ENCODE measurements at regions not wholly inside any gene's neighbourhood (a gene's known extent, or its start where the extent isn't known, plus 50 kb on each side); places are given as distances from the start of the nearest gene placed in this dataset.

- peaks cover 22 to 53% (median 44%) of the 10 kb centered on the region in 4 experiments for H3K4me1 ChIP-seq (ENCODE audit: control extremely low read depth in 1 of 4, control insufficient read depth in 4 of 4, insufficient read depth in 4 of 4, low read length in 3 of 4)
- H3K27ac ChIP-seq (ENCODE audit: insufficient read depth in 1 of 2, low read depth in 1 of 2, low read length in 2 of 2, poor library complexity in 1 of 2, severe bottlenecking in 2 of 2): peak overlapping the region in 1 of 2 experiments; percentile 80
- ChIA-PET POLR2A (no interaction called here), CTCF (interaction anchor here (1.0 to 13.3 kb wide), 2 partner anchors 15 to 25 kb away, joined by 3 to 183 read pairs; no protein-coding TSS in a partner anchor)
- no peaks in the 10 kb centered on the region for H3K36me3 ChIP-seq (ENCODE audit: control insufficient read depth in 4 of 4, insufficient read depth in 4 of 4, low read length in 3 of 4)
- H3K9me3 ChIP-seq (ENCODE audit: control extremely low read depth in 1 of 5, control insufficient read depth in 4 of 5, insufficient read depth in 2 of 5, low read depth in 1 of 5, low read length in 4 of 5): no peaks in the 10 kb centered on the region
- no peak overlapping the region for H3K4me3 ChIP-seq (ENCODE audit: control insufficient read depth in 1 of 7, extremely low read depth in 1 of 7, insufficient read depth in 4 of 7, low read depth in 2 of 7, low read length in 6 of 7)
- WGBS (ENCODE audit: insufficient coverage): 87% methylated on average over 6 of the region's 7 CpGs
- H3K27me3 ChIP-seq (replicated peaks in 2 of 5; ENCODE audit: control insufficient read depth in 4 of 5, insufficient read depth in 5 of 5, low read length in 4 of 5): no peaks in the 10 kb centered on the region
- peak in 2 of 3 donors; percentile 47 to 62 for DNase-seq
These were observed 67.9 kb upstream of the WDR1 start for GRCh38 chr4:10184501-10184938.

- no peaks in the 10 kb centered on the region for H3K27me3 ChIP-seq (replicated peaks in 2 of 5; ENCODE audit: control insufficient read depth in 4 of 5, insufficient read depth in 5 of 5, low read length in 4 of 5)
- ChIA-PET POLR2A (no interaction called here), CTCF (interaction anchor here (1.0 to 13.3 kb wide), 2 partner anchors 15 to 25 kb away, joined by 3 to 183 read pairs; no protein-coding TSS in a partner anchor)
- DNase-seq: peak in 2 of 3 donors; percentile 16 to 40
- H3K4me1 ChIP-seq (ENCODE audit: control extremely low read depth in 1 of 4, control insufficient read depth in 4 of 4, insufficient read depth in 4 of 4, low read length in 3 of 4): peaks cover 23 to 58% (median 45%) of the 10 kb centered on the region in 4 experiments
- H3K4me3 ChIP-seq (ENCODE audit: control insufficient read depth in 1 of 7, extremely low read depth in 1 of 7, insufficient read depth in 4 of 7, low read depth in 2 of 7, low read length in 6 of 7): no peak overlapping the region
- H3K9me3 ChIP-seq (ENCODE audit: control extremely low read depth in 1 of 5, control insufficient read depth in 4 of 5, insufficient read depth in 2 of 5, low read depth in 1 of 5, low read length in 4 of 5): no peaks in the 10 kb centered on the region
- H3K27ac ChIP-seq (ENCODE audit: insufficient read depth in 1 of 2, low read depth in 1 of 2, low read length in 2 of 2, poor library complexity in 1 of 2, severe bottlenecking in 2 of 2): peak overlapping the region in 1 of 2 experiments; percentile 80
- H3K36me3 ChIP-seq (ENCODE audit: control insufficient read depth in 4 of 4, insufficient read depth in 4 of 4, low read length in 3 of 4): no peaks in the 10 kb centered on the region
- WGBS (ENCODE audit: insufficient coverage): 11% methylated on average over 1 of the region's 5 CpGs
These were observed 67.4 kb upstream of the WDR1 start for GRCh38 chr4:10184041-10184440.

- WGBS (ENCODE audit: insufficient coverage): no CpG with 5 or more reads among the region's 1 CpG
- H3K9me3 ChIP-seq (ENCODE audit: control extremely low read depth in 1 of 5, control insufficient read depth in 4 of 5, insufficient read depth in 2 of 5, low read depth in 1 of 5, low read length in 4 of 5): no peaks in the 10 kb centered on the region
- H3K4me3 ChIP-seq (ENCODE audit: control insufficient read depth in 1 of 7, extremely low read depth in 1 of 7, insufficient read depth in 4 of 7, low read depth in 2 of 7, low read length in 6 of 7): no peak overlapping the region
- CTCF ChIA-PET: interaction anchor here (1.0 to 13.3 kb wide), 2 partner anchors 14 to 24 kb away, joined by 3 to 183 read pairs; no protein-coding TSS in a partner anchor
- H3K36me3 ChIP-seq (ENCODE audit: control insufficient read depth in 4 of 4, insufficient read depth in 4 of 4, low read length in 3 of 4): no peaks in the 10 kb centered on the region
- H3K27ac ChIP-seq (ENCODE audit: insufficient read depth in 1 of 2, low read depth in 1 of 2, low read length in 2 of 2, poor library complexity in 1 of 2, severe bottlenecking in 2 of 2): peak overlapping the region in 1 of 2 experiments; percentile 80
- DNase-seq: peak in 2 of 3 donors; percentile 50 to 52
- POLR2A ChIA-PET: no interaction called here
- H3K4me1 ChIP-seq (ENCODE audit: control extremely low read depth in 1 of 4, control insufficient read depth in 4 of 4, insufficient read depth in 4 of 4, low read length in 3 of 4): peaks cover 23 to 59% (median 45%) of the 10 kb centered on the region in 4 experiments
- no peaks in the 10 kb centered on the region for H3K27me3 ChIP-seq (replicated peaks in 2 of 5; ENCODE audit: control insufficient read depth in 4 of 5, insufficient read depth in 5 of 5, low read length in 4 of 5)
These were observed 66.9 kb upstream of the WDR1 start for GRCh38 chr4:10183462-10183861.

GRCh38 chr4:10182446-10183424 is 66.1 kb upstream of the WDR1 start:
- 83% methylated on average over 4 of the region's 6 CpGs for WGBS (ENCODE audit: insufficient coverage)
- Histone ChIP-seq H3K9me3 (ENCODE audit: control extremely low read depth in 1 of 5, control insufficient read depth in 4 of 5, insufficient read depth in 2 of 5, low read depth in 1 of 5, low read length in 4 of 5) (no peaks in the 10 kb centered on the region), H3K27me3 (replicated peaks in 2 of 5; ENCODE audit: control insufficient read depth in 4 of 5, insufficient read depth in 5 of 5, low read length in 4 of 5) (no peaks in the 10 kb centered on the region), H3K36me3 (ENCODE audit: control insufficient read depth in 4 of 4, insufficient read depth in 4 of 4, low read length in 3 of 4) (no peaks in the 10 kb centered on the region), H3K27ac (ENCODE audit: insufficient read depth in 1 of 2, low read depth in 1 of 2, low read length in 2 of 2, poor library complexity in 1 of 2, severe bottlenecking in 2 of 2) (peak overlapping the region in 1 of 2 experiments; percentile 80), H3K4me3 (ENCODE audit: control insufficient read depth in 1 of 7, extremely low read depth in 1 of 7, insufficient read depth in 4 of 7, low read depth in 2 of 7, low read length in 6 of 7) (no peak overlapping the region), H3K4me1 (ENCODE audit: control extremely low read depth in 1 of 4, control insufficient read depth in 4 of 4, insufficient read depth in 4 of 4, low read length in 3 of 4) (peaks cover 23 to 59% (median 45%) of the 10 kb centered on the region in 4 experiments)
- DNase-seq: peak in 2 of 3 donors; percentile 28 to 36
- CTCF ChIA-PET: interaction anchor here (0.9 to 13.3 kb wide), 8 partner anchors 9 to 221 kb away, joined by 3 to 183 read pairs (median 4); no protein-coding TSS in a partner anchor
- POLR2A ChIA-PET: no interaction called here

GRCh38 chr4:10181745-10182445 is 65.3 kb upstream of the WDR1 start:
- CTCF ChIA-PET: interaction anchor here (0.9 to 13.3 kb wide), 11 partner anchors 9 to 222 kb away, joined by 3 to 183 read pairs (median 4); no protein-coding TSS in a partner anchor
- no peaks in the 10 kb centered on the region for H3K9me3 ChIP-seq (ENCODE audit: control extremely low read depth in 1 of 5, control insufficient read depth in 4 of 5, insufficient read depth in 2 of 5, low read depth in 1 of 5, low read length in 4 of 5)
- peak overlapping the region in 2 of 7 experiments; percentile 0 to 14 for H3K4me3 ChIP-seq (ENCODE audit: control insufficient read depth in 1 of 7, extremely low read depth in 1 of 7, insufficient read depth in 4 of 7, low read depth in 2 of 7, low read length in 6 of 7)
- H3K4me1 ChIP-seq (ENCODE audit: control extremely low read depth in 1 of 4, control insufficient read depth in 4 of 4, insufficient read depth in 4 of 4, low read length in 3 of 4): peaks cover 23 to 59% (median 45%) of the 10 kb centered on the region in 4 experiments
- 90% methylated on average over 7 of the region's 8 CpGs for WGBS (ENCODE audit: insufficient coverage)
- POLR2A ChIA-PET: interaction anchor here (1.0 to 1.4 kb wide), 2 partner anchors 9 to 17 kb away, joined by 5 to 7 read pairs; no protein-coding TSS in a partner anchor
- H3K36me3 ChIP-seq (ENCODE audit: control insufficient read depth in 4 of 4, insufficient read depth in 4 of 4, low read length in 3 of 4): no peaks in the 10 kb centered on the region
- no peaks in the 10 kb centered on the region for H3K27me3 ChIP-seq (replicated peaks in 2 of 5; ENCODE audit: control insufficient read depth in 4 of 5, insufficient read depth in 5 of 5, low read length in 4 of 5)
- H3K27ac ChIP-seq (ENCODE audit: insufficient read depth in 1 of 2, low read depth in 1 of 2, low read length in 2 of 2, poor library complexity in 1 of 2, severe bottlenecking in 2 of 2): peak overlapping the region in 1 of 2 experiments; percentile 80
- DNase-seq: no peak

GRCh38 chr4:10180927-10181744 is 64.5 kb upstream of the WDR1 start:
- Histone ChIP-seq H3K4me3 (ENCODE audit: control insufficient read depth in 1 of 7, extremely low read depth in 1 of 7, insufficient read depth in 4 of 7, low read depth in 2 of 7, low read length in 6 of 7) (peak overlapping the region in 3 of 7 experiments; percentile 31 to 46 (median 41)), H3K27ac (ENCODE audit: insufficient read depth in 1 of 2, low read depth in 1 of 2, low read length in 2 of 2, poor library complexity in 1 of 2, severe bottlenecking in 2 of 2) (peak overlapping the region; percentile 69 to 80), H3K27me3 (replicated peaks in 2 of 5; ENCODE audit: control insufficient read depth in 4 of 5, insufficient read depth in 5 of 5, low read length in 4 of 5) (no peaks in the 10 kb centered on the region), H3K36me3 (ENCODE audit: control insufficient read depth in 4 of 4, insufficient read depth in 4 of 4, low read length in 3 of 4) (no peaks in the 10 kb centered on the region), H3K4me1 (ENCODE audit: control extremely low read depth in 1 of 4, control insufficient read depth in 4 of 4, insufficient read depth in 4 of 4, low read length in 3 of 4) (peaks cover 23 to 59% (median 45%) of the 10 kb centered on the region in 4 experiments), H3K9me3 (ENCODE audit: control extremely low read depth in 1 of 5, control insufficient read depth in 4 of 5, insufficient read depth in 2 of 5, low read depth in 1 of 5, low read length in 4 of 5) (no peaks in the 10 kb centered on the region)
- ChIA-PET CTCF (interaction anchor here (1.0 to 13.3 kb wide), 8 partner anchors 10 to 223 kb away, joined by 3 to 183 read pairs (median 6); no protein-coding TSS in a partner anchor), POLR2A (interaction anchor here (0.7 to 1.4 kb wide), 3 partner anchors 8 to 16 kb away, joined by 4 to 7 read pairs (median 5); no protein-coding TSS in a partner anchor)
- peak; percentile 95 to 100 (median 98) for DNase-seq
- WGBS (ENCODE audit: insufficient coverage): 0% methylated on average over 3 of the region's 4 CpGs
